GM19238 (cell line): ENCODE measurements at regions not wholly inside any gene's neighbourhood (a gene's known extent, or its start where the extent isn't known, plus 50 kb on each side); places are given as distances from the start of the nearest gene placed in this dataset.

Experiments
- DNase-seq: peaks from one replicate; pipeline ENCODE4 v3.0.0; 2011; ENCODE audit warnings: low spot score; ENCODE audit not compliant: insufficient read length

DNA sequence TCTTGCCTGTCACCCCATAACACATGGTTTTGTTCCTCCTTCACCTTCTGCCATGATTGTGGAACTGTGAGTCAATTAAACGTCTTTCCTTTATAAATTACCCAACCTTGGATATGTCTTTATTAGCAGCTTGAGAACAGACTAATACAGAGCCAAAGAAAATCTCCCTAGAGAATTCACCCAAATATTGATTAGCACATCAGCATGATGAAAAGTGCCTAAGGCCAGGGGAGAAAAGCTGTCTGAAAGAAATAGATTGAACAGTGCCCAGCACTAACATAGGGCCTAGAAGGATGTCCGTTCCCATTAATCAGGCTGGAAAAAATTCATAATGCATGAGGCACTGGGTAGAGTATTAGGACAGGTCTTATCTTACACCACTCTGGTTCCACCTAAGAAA, 111.9 kb upstream of the CALN1 start:
- DNase-seq: no peak

DNA sequence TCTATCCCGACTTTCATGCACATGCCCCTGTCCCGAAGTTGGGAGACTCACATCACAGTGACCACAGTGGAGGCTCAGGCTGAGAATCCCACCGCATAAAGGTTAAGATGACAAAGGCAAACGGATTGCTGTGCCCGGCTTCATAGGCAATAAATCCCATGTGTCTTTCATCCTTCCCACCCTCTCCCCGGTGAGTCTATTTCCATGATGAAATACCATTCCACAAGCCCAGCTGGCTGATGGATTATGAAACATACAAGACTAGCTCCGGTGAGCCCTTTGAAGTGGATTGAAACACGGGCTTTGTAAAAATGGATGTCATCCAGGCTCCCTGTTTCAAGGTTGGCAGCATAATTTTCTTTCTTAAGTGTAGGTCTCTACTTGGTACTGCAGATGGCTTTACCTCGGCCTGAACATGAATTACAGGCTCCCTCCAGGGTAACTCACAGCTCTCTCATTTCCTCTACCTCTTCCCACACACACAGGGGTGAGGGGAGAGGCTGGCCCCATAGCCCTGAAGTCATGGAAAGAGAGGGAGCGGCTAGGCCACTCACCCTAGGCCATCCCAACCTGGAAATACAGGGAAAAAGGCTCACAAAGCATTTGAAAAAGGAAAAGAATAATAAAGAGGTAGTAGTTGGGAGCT, 92.0 kb upstream of the CALN1 start:
- no peak for DNase-seq

DNA sequence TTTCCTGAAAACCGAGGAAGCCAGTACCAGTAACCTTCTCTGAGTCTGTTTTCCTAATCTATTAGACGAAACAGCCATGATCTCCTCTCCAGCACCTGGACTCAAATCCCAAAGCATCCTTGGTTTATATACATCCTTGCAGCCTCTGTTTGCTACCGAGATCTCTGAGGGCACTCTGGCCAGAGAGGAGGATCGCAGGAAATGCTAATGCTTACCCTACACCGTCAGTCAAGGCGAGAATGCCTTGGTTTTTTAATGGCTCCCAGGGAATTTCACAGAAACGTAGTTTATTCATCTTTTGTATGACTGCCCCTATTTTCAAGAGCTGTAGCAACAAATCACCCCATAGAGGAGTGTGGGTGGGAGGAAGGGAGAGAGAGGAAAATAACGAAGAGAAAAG, 91.5 kb upstream of the CALN1 start:
- DNase-seq: no peak

DNA sequence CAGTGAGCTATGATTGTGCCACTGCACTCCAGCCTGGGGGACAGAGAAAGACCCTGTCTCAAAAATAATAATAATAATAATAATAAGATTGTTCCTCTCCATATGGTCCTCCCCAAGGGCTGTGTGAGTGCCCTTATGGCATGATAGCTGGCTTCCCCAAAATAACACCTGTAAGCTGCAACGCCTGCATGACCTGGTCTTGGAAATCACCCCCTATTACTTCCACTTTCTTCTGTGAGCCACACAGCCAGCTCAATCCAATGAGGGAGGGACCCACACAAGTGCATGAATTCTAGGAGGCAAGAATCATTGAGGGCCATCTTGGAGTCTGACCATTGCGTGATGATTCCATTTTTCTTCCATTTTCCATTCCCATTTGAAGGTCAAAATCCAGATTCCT, 82.7 kb upstream of the CALN1 start:
- no peak for DNase-seq

GRCh38 chr7:72493850-72494661, 81.9 kb upstream of the CALN1 start:
- peak; percentile 27 for DNase-seq

- no peak for DNase-seq
Measured at GRCh38 chr7:72492461-72493065, 80.4 kb upstream of the CALN1 start.

GRCh38 chr7:72490301-72490700, 78.2 kb upstream of the CALN1 start:
- no peak for DNase-seq

DNA sequence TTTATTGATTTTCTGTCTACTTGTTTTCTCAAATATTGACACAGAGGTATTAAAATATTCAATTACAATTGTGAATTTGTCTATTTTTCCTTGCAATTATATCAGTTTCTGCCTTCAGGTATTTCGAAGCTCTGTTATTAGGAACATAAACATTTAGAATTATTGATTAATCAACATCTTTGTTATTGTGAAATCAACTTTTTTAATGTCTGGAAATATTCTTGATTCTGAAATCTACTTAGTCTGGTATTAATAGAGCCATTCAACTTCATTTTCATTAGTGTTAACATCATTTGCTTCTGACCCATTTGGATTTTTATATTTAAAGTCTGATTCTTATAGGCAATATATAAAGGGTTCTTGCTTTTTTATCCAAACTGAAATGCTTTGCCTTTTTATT, 69.8 kb upstream of the CALN1 start:
- no peak for DNase-seq

DNA sequence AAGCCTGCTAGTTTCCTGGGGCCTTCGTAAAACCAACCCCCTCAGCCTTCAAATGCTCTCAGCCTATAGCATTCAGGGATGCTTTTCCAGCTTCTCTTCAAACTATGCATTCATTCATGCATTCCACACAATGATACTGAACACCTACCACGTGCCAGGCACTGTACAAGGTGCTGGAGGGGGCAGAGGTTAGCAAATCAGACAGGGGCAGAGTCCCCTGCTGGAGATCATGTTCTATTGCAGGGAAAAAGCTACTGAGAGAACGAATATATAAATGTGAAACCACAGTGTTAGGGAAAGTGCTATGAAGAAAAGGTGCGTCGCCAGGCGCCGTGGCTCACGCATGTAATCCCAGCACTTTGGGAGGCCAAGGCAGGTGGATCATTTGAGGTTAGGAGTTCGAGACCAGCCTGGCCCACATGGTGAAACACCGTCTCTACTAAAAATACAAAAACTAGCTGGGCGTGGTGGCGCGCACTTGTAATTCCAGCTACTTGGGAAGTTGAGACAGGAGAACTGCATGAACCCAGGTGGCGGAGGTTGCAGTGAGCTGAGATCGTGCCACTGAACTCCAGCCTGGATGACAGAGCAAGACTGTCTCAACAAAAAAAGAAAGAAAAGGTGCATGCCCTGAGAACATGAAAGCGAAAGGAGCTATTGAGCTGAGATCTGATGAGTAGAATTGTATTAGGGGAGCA, 64.6 kb upstream of the CALN1 start:
- no peak for DNase-seq

GRCh38 chr7:72467237-72467636, 55.1 kb upstream of the CALN1 start:
- DNase-seq: no peak

DNA sequence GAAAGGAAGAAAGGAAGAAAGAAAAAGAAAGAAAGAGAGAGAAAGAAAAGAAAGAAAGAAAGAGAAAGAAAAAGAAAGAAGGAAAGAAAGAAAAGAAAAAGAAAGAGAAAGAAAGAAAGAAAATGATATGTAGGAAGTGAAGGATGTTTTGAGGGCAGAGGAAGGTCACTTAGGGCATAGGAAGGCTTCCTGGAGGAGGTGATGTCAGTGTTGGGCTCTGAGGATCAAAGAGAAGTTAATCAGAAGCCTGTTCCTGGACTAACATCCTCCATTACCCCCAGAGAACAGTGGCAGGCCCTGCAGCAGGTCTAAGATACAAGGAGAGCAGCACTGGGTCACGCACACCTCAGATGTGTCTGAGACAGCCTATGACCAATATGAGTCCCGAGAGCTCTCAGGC, 54.7 kb upstream of the CALN1 start:
- no peak for DNase-seq

- no peak for DNase-seq
Measured at GRCh38 chr7:72465521-72465920, 53.4 kb upstream of the CALN1 start.

DNA sequence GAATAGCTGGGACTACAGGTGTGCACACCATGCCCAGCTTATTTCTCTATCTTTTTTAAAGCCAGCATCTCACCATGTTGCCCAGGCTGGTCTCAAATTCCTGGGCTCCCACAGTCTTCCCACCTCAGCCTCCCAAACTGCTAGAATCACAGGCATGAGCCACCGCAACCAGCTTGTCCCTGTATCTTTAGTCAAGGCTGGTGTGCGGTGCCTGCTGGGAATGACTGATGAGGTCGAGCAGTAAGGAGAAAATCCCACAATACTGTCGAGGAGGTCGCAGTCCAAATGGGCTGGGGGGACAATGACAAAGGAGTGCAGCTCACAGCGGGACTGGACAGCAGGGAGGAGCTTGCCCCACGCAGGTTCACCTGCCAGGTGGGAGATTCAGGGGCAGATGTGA, 50.2 kb upstream of the CALN1 start:
- no peak for DNase-seq
